ENCODE measurements at regions not wholly inside any gene's neighbourhood (a gene's known extent, or its start where the extent isn't known, plus 50 kb on each side); places are given as distances from the start of the nearest gene placed in this dataset.
"Not testable (repeated sequence)": the region's sequence is repeated elsewhere in the genome, so short reads cannot be mapped to it uniquely, and the experiment has no call there.

- not testable (repeated sequence) for TF ChIP-seq CTCF, POLR2A, POLR2AphosphoS5 (IDR thresholded peaks at IDR 0.05)
Measured at GRCh38 chr2:16379061-16379460, 286.6 kb downstream of the CYRIA start.
